Loucy (cell line): ENCODE measurements at regions not wholly inside any gene's neighbourhood (a gene's known extent, or its start where the extent isn't known, plus 50 kb on each side); places are given as distances from the start of the nearest gene placed in this dataset.

ENCODE experiments used
- H2AFZ ChIP-seq: fragments of 200-600 bp; sonication (generic); 2 replicates; pipeline ENCODE4 v1.6.0; 2016; ENCODE audit warnings: antibody characterized with exemption, mild to moderate bottlenecking, low read length, moderate library complexity
- H3F3A ChIP-seq: fragments of 200-600 bp; 2 replicates; pipeline ENCODE4 v1.6.0; 2016; ENCODE audit warnings: antibody characterized with exemption, low read depth, mild to moderate bottlenecking
- H3K27me3 ChIP-seq: fragments of 200-600 bp; sonication (generic); 2 replicates; pipeline ENCODE4 v1.6.1; 2014; ENCODE audit warnings: low read length, mild to moderate bottlenecking; ENCODE audit not compliant: insufficient read depth, poor library complexity, severe bottlenecking
- H3K36me3 ChIP-seq: fragments of 200-600 bp; sonication (generic); 2 replicates; pipeline ENCODE4 v1.6.1; 2016; ENCODE audit warnings: low read length; ENCODE audit not compliant: insufficient read depth
- H3K4me1 ChIP-seq: fragments of 200-600 bp; sonication (generic); 2 replicates; pipeline ENCODE4 v1.5.1; 2014; ENCODE audit warnings: low read length, mild to moderate bottlenecking; ENCODE audit not compliant: insufficient read depth, poor library complexity, severe bottlenecking
- H3K4me2 ChIP-seq: fragments of 200-600 bp; sonication (generic); 2 replicates; pipeline ENCODE4 v1.6.0; 2014; ENCODE audit warnings: antibody characterized with exemption, low read length, low read depth, mild to moderate bottlenecking; ENCODE audit not compliant: poor library complexity, severe bottlenecking
- H3K4me3 ChIP-seq: fragments of 200-600 bp; sonication (generic); 2 replicates; pipeline ENCODE4 v1.5.1; 2014; ENCODE audit warnings: low read length, mild to moderate bottlenecking, mixed read lengths; ENCODE audit not compliant: poor library complexity, severe bottlenecking
- H3K79me2 ChIP-seq: fragments of 200-600 bp; sonication (generic); 2 replicates; pipeline ENCODE4 v1.6.1; 2014; ENCODE audit warnings: low read length; ENCODE audit not compliant: insufficient read depth
- H3K9ac ChIP-seq: fragments of 200-600 bp; sonication (generic); 2 replicates; pipeline ENCODE4 v1.6.0; 2014; ENCODE audit warnings: mild to moderate bottlenecking, low read depth, low read length, moderate library complexity; ENCODE audit not compliant: poor library complexity, severe bottlenecking
- H3K9me2 ChIP-seq: fragments of 200-600 bp; sonication (generic); replicated peaks from 2 replicates; pipeline ENCODE4 v1.6.1; 2016; ENCODE audit warnings: low read depth, low read length, mixed read lengths
- H3K9me3 ChIP-seq: fragments of 200-600 bp; sonication (generic); 2 replicates; pipeline ENCODE4 v1.6.1; 2014; ENCODE audit warnings: mild to moderate bottlenecking, antibody characterized with exemption, low read length, low read depth; ENCODE audit not compliant: insufficient read depth
- H4K20me1 ChIP-seq: fragments of 200-600 bp; sonication (generic); 2 replicates; pipeline ENCODE4 v1.6.0; 2014; ENCODE audit warnings: antibody characterized with exemption, low read length, mild to moderate bottlenecking; ENCODE audit not compliant: insufficient read depth, poor library complexity, severe bottlenecking
- EZH2phosphoT487 ChIP-seq: fragments of 200-600 bp; IDR thresholded peaks from 2 replicates; pipeline ENCODE4 v1.6.1; 2018; ENCODE audit warnings: antibody characterized with exemption, mild to moderate bottlenecking, moderate library complexity, borderline replicate concordance
- TF ChIP-seq, protein P1 (sequence below): fragments of 200-600 bp; sonication (generic); conservative IDR thresholded peaks from 2 replicates; pipeline ENCODE4 v1.5.1; 2014; ENCODE audit warnings: mild to moderate bottlenecking, antibody characterized with exemption, low read length

DNA sequence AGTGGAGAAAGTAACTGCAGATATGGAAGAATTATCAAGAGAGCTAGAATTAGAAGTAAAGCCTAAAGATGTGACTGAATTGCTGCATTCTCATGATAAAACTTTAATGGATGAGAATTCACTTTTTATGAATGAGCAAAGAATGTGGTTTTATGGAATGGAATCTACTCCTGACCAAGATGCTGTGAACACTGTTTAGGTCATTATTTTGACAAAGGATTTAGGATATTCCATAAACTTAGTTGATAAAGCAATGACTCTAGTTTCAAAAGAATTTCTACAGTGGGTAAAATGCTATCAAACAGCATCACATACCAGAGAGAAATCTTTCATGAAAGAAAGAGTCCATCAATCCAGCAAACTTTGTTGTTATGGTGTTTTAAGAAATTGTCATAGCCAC is 1317.7 kb upstream of the ACVR2A start:
- Histone ChIP-seq H3K4me2 (no peak overlapping the region), H3K9ac (no peak overlapping the region), H3K9me2 (no peaks in the 10 kb centered on the region), H3K36me3 (no peaks in the 10 kb centered on the region), H4K20me1 (no peaks in the 10 kb centered on the region), H3F3A (no peaks in the 10 kb centered on the region), H3K4me3 (no peak overlapping the region), H3K27me3 (no peaks in the 10 kb centered on the region), H3K4me1 (no peaks in the 10 kb centered on the region), H3K79me2 (no peaks in the 10 kb centered on the region), H3K9me3 (no peaks in the 10 kb centered on the region), H2AFZ (no peak overlapping the region)
- TF ChIP-seq, protein P1, sequence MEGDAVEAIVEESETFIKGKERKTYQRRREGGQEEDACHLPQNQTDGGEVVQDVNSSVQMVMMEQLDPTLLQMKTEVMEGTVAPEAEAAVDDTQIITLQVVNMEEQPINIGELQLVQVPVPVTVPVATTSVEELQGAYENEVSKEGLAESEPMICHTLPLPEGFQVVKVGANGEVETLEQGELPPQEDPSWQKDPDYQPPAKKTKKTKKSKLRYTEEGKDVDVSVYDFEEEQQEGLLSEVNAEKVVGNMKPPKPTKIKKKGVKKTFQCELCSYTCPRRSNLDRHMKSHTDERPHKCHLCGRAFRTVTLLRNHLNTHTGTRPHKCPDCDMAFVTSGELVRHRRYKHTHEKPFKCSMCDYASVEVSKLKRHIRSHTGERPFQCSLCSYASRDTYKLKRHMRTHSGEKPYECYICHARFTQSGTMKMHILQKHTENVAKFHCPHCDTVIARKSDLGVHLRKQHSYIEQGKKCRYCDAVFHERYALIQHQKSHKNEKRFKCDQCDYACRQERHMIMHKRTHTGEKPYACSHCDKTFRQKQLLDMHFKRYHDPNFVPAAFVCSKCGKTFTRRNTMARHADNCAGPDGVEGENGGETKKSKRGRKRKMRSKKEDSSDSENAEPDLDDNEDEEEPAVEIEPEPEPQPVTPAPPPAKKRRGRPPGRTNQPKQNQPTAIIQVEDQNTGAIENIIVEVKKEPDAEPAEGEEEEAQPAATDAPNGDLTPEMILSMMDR = no peak
- no peak for TF ChIP-seq EZH2phosphoT487

DNA sequence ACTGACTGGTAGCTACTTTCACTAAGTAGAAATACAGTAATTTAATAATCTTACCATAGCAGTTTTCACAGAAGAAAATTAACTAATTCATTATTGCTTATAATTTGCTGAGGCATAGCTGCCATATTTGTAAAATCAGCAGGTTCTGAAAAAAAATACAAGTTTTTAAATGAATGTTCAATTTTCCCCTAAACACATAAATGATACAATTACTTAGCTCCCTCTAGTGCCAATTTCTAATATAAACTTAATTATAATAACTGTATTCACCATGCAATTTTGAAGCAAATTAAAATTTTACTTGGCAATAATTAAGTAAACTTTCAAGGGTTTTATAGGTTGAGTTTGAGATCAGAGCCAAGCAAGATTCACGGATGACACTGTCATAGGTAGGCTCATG is 1321.6 kb upstream of the ACVR2A start:
- Histone ChIP-seq H3K4me2 (no peak overlapping the region), H3F3A (no peaks in the 10 kb centered on the region), H3K9me3 (no peaks in the 10 kb centered on the region), H3K4me1 (no peaks in the 10 kb centered on the region), H3K36me3 (no peaks in the 10 kb centered on the region), H3K79me2 (no peaks in the 10 kb centered on the region), H3K9ac (no peak overlapping the region), H3K4me3 (no peak overlapping the region), H3K27me3 (no peaks in the 10 kb centered on the region), H4K20me1 (no peaks in the 10 kb centered on the region), H3K9me2 (no peaks in the 10 kb centered on the region), H2AFZ (no peak overlapping the region)
- TF ChIP-seq, protein P1 = peak; percentile 53; the same call in 1 of the 2 replicates
- TF ChIP-seq EZH2phosphoT487 = no peak

DNA sequence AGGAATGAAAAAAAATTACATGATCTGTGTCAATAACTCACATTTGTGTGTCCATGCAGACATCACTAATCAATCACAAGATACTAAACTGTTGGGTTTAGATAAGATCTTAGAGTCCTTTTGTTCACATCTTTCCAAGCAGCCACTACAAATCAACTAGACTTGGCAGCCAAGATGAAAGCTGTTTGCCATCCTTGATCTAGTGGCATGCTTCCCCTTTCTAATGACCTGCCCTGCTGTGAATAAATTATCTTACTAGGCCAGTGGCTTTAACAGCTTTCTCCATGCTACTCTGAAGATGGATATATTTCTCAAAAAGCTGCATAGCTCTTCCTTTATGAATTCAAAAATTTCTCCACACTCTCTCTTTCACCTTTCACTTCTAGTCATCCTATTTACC is 1338.0 kb upstream of the ACVR2A start:
- Histone ChIP-seq H3K27me3 (no peaks in the 10 kb centered on the region), H2AFZ (no peak overlapping the region), H3K4me3 (no peak overlapping the region), H3K4me1 (no peaks in the 10 kb centered on the region), H3K79me2 (no peaks in the 10 kb centered on the region), H3F3A (no peaks in the 10 kb centered on the region), H3K4me2 (no peak overlapping the region), H3K9me3 (no peaks in the 10 kb centered on the region), H3K9me2 (no peaks in the 10 kb centered on the region), H3K36me3 (no peaks in the 10 kb centered on the region), H3K9ac (no peak overlapping the region), H4K20me1 (no peaks in the 10 kb centered on the region)
- TF ChIP-seq, protein P1 = no peak
- no peak for TF ChIP-seq EZH2phosphoT487
